MM.1S (cell line): ENCODE measurements at regions not wholly inside any gene's neighbourhood (a gene's known extent, or its start where the extent isn't known, plus 50 kb on each side); places are given as distances from the start of the nearest gene placed in this dataset.

Experiments
- DNase-seq: peaks from one replicate; pipeline ENCODE4 v3.0.0-alpha.2; 2015
- H2AFZ ChIP-seq: fragments of 300-600 bp; sonication (generic); 2 replicates; pipeline ENCODE4 v1.6.0; 2016; ENCODE audit warnings: antibody characterized with exemption, low read length
- H3F3A ChIP-seq: fragments of 300-600 bp; sonication (generic); 2 replicates; pipeline ENCODE4 v1.6.1; 2016; ENCODE audit warnings: mild to moderate bottlenecking, antibody characterized with exemption, low read length, moderate library complexity, mixed read lengths; ENCODE audit not compliant: insufficient read depth
- H3K27ac ChIP-seq: fragments of 300-600 bp; sonication (generic); 2 replicates; pipeline ENCODE4 v1.5.1; 2016; ENCODE audit warnings: mild to moderate bottlenecking, low read length
- H3K27me3 ChIP-seq: fragments of 300-600 bp; sonication (generic); replicated peaks from 2 replicates; pipeline ENCODE4 v1.6.0; 2016; ENCODE audit warnings: low read length; ENCODE audit not compliant: insufficient read depth
- H3K36me3 ChIP-seq: fragments of 300-600 bp; sonication (generic); replicated peaks from 2 replicates; pipeline ENCODE4 v1.6.1; 2016; ENCODE audit warnings: mild to moderate bottlenecking, low read length, mixed read lengths; ENCODE audit not compliant: insufficient read depth
- H3K4me1 ChIP-seq: fragments of 300-600 bp; sonication (generic); 2 replicates; pipeline ENCODE4 v1.6.1; 2016; ENCODE audit warnings: low read length, mixed read lengths
- H3K4me2 ChIP-seq: fragments of 300-600 bp; sonication (generic); 2 replicates; pipeline ENCODE4 v1.6.0; 2016; ENCODE audit warnings: low read depth, low read length
- H3K4me3 ChIP-seq: fragments of 300-600 bp; sonication (generic); 2 replicates; pipeline ENCODE4 v1.5.1; 2016; ENCODE audit warnings: low read length, mixed read lengths
- H3K79me2 ChIP-seq: fragments of 300-600 bp; sonication (generic); 2 replicates; pipeline ENCODE4 v1.6.1; 2016; ENCODE audit warnings: mixed run types, low read length, mixed read lengths
- H3K9ac ChIP-seq: fragments of 300-600 bp; sonication (generic); 2 replicates; pipeline ENCODE4 v1.6.1; 2016; ENCODE audit warnings: low read length, mixed read lengths
- H3K9me2 ChIP-seq: fragments of 300-600 bp; sonication (generic); replicated peaks from 2 replicates; pipeline ENCODE4 v1.6.1; 2016; ENCODE audit warnings: mild to moderate bottlenecking, low read length, mixed read lengths; ENCODE audit not compliant: insufficient read depth
- H3K9me3 ChIP-seq: fragments of 300-600 bp; sonication (generic); replicated peaks from 2 replicates; pipeline ENCODE4 v1.6.1; 2016; ENCODE audit warnings: mild to moderate bottlenecking, low read length, mixed read lengths; ENCODE audit not compliant: insufficient read depth
- H4K20me1 ChIP-seq: fragments of 300-600 bp; sonication (generic); 2 replicates; pipeline ENCODE4 v1.6.1; 2016; ENCODE audit warnings: mild to moderate bottlenecking, low read length, moderate library complexity, mixed read lengths; ENCODE audit not compliant: insufficient read depth
- CTCF ChIP-seq: fragments of 300-600 bp; sonication (generic); IDR thresholded peaks from 2 replicates; pipeline ENCODE4 v1.5.1; 2016; ENCODE audit warnings: antibody characterized with exemption, low read length, mixed read lengths
- EZH2 ChIP-seq: fragments of 300-600 bp; sonication (generic); optimal IDR thresholded peaks from 2 replicates; pipeline ENCODE3; 2017; ENCODE audit warnings: low read depth, mild to moderate bottlenecking, antibody characterized with exemption, low read length, mixed read lengths
- EZH2phosphoT487 ChIP-seq: fragments of 300-600 bp; sonication (generic); IDR thresholded peaks from 2 replicates; pipeline ENCODE4 v1.6.1; 2018; ENCODE audit warnings: antibody characterized with exemption, low read length

GRCh38 chr5:178797101-178797521, 62.6 kb upstream of the ZNF354B start:
- no peaks in the 10 kb centered on the region for H3K27me3 ChIP-seq

GRCh38 chr5:178796165-178796945, 63.4 kb upstream of the ZNF354B start:
- Histone ChIP-seq H3K9ac (no peak overlapping the region), H3K4me2 (no peak overlapping the region), H2AFZ (no peak overlapping the region), H3K79me2 (no peaks in the 10 kb centered on the region), H3K9me2 (no peaks in the 10 kb centered on the region), H3K4me1 (no peaks in the 10 kb centered on the region), H3K27ac (no peak overlapping the region), H3K27me3 (no peaks in the 10 kb centered on the region), H4K20me1 (no peaks in the 10 kb centered on the region), H3K4me3 (no peak overlapping the region), H3K9me3 (no peaks in the 10 kb centered on the region), H3F3A (no peaks in the 10 kb centered on the region), H3K36me3 (no peaks in the 10 kb centered on the region)
- TF ChIP-seq EZH2phosphoT487 (no peak), EZH2 (no peak), CTCF (no peak)
- DNase-seq, result no peak

More at GRCh38 chr5:178797101-178797521, 62.6 kb upstream of the ZNF354B start:
- H3K4me3 ChIP-seq, result no peak overlapping the region
- H3K9me2 ChIP-seq, result no peaks in the 10 kb centered on the region
- no peaks in the 10 kb centered on the region for H4K20me1 ChIP-seq
- H2AFZ ChIP-seq, result no peak overlapping the region
- no peak overlapping the region for H3K27ac ChIP-seq
- DNase-seq, result no peak
- no peak for TF ChIP-seq EZH2
- TF ChIP-seq CTCF, result no peak
- no peak for TF ChIP-seq EZH2phosphoT487
- H3F3A ChIP-seq, result no peaks in the 10 kb centered on the region
- H3K79me2 ChIP-seq, result no peaks in the 10 kb centered on the region
- H3K4me1 ChIP-seq, result no peaks in the 10 kb centered on the region
- H3K4me2 ChIP-seq, result no peak overlapping the region
- H3K9me3 ChIP-seq, result no peaks in the 10 kb centered on the region
- H3K36me3 ChIP-seq, result no peaks in the 10 kb centered on the region
- no peak overlapping the region for H3K9ac ChIP-seq

GRCh38 chr5:178794433-178794832, 64.0 kb upstream of the ZNF354A start:
- DNase-seq, result no peak
- Histone ChIP-seq H3K4me2 (no peak overlapping the region), H3K27ac (no peak overlapping the region), H3K79me2 (no peaks in the 10 kb centered on the region), H4K20me1 (no peaks in the 10 kb centered on the region), H3K9me2 (no peaks in the 10 kb centered on the region), H3F3A (no peaks in the 10 kb centered on the region), H3K27me3 (no peaks in the 10 kb centered on the region), H2AFZ (no peak overlapping the region), H3K9me3 (no peaks in the 10 kb centered on the region), H3K4me1 (no peaks in the 10 kb centered on the region), H3K9ac (no peak overlapping the region), H3K36me3 (no peaks in the 10 kb centered on the region), H3K4me3 (no peak overlapping the region)
- no peak for TF ChIP-seq CTCF
